HG03432 (cell line): ENCODE measurements at regions not wholly inside any gene's neighbourhood (a gene's known extent, or its start where the extent isn't known, plus 50 kb on each side); places are given as distances from the start of the nearest gene placed in this dataset.

Experiments
- ATAC-seq: cut with Tn5 transposase; IDR thresholded peaks from one replicate; pipeline ENCODE4 v1.9.1; 2021; ENCODE audit warnings: mild to moderate bottlenecking, moderate library complexity; ENCODE audit not compliant: unreplicated experiment

GRCh38 chr10:88107296-88108097, 244.1 kb downstream of the PTEN start:
- peak; percentile 3 for ATAC-seq

- ATAC-seq: peak; percentile 53
Measured at GRCh38 chr10:88108115-88108610, 244.7 kb downstream of the PTEN start.

GRCh38 chr10:88110355-88110754, 246.9 kb downstream of the PTEN start:
- no peak for ATAC-seq

GRCh38 chr10:88110822-88111221, 247.4 kb downstream of the PTEN start:
- ATAC-seq: no peak

- ATAC-seq: no peak
Measured at GRCh38 chr10:88111294-88111693, 247.9 kb downstream of the PTEN start.

- peak; percentile 24 for ATAC-seq
Measured at GRCh38 chr10:88113232-88113631, 249.8 kb downstream of the PTEN start.

- no peak for ATAC-seq
Measured at GRCh38 chr10:88113657-88114272, 250.3 kb downstream of the PTEN start.

- no peak for ATAC-seq
Measured at GRCh38 chr10:88114368-88114767, 250.9 kb downstream of the PTEN start.

GRCh38 chr10:88115407-88115806, 252.0 kb downstream of the PTEN start:
- ATAC-seq: no peak

- ATAC-seq: no peak
Measured at GRCh38 chr10:88115968-88116367, 252.5 kb downstream of the PTEN start.

GRCh38 chr10:88116481-88116880, 253.1 kb downstream of the PTEN start:
- no peak for ATAC-seq

GRCh38 chr10:88116971-88117626, 253.7 kb downstream of the PTEN start:
- ATAC-seq: peak; percentile 50

GRCh38 chr10:88117869-88118632, 254.6 kb downstream of the PTEN start:
- ATAC-seq: no peak

- ATAC-seq: no peak
Measured at GRCh38 chr10:88118729-88119128, 255.3 kb downstream of the PTEN start.

- no peak for ATAC-seq
Measured at GRCh38 chr10:88119160-88119559, 255.7 kb downstream of the PTEN start.

GRCh38 chr10:88120075-88120474, 256.6 kb downstream of the PTEN start:
- ATAC-seq: no peak

- no peak for ATAC-seq
Measured at GRCh38 chr10:88120599-88121333, 257.3 kb downstream of the PTEN start.

- no peak for ATAC-seq
Measured at GRCh38 chr10:88121361-88121760, 257.9 kb downstream of the PTEN start.

- no peak for ATAC-seq
Measured at GRCh38 chr10:88122145-88122544, 258.7 kb downstream of the PTEN start.

GRCh38 chr10:88122576-88122975, 259.2 kb downstream of the PTEN start:
- ATAC-seq: no peak
